ENCODE measurements at regions not wholly inside any gene's neighbourhood (a gene's known extent, or its start where the extent isn't known, plus 50 kb on each side); places are given as distances from the start of the nearest gene placed in this dataset.

- no peaks in the 10 kb centered on the region for H3K4me1 ChIP-seq
- H3K27ac ChIP-seq = no peak overlapping the region
- no peaks in the 10 kb centered on the region for H3K36me3 ChIP-seq
- no peaks in the 10 kb centered on the region for H3K27me3 ChIP-seq
- no peak for ATAC-seq
- intact Hi-C loops (cut with DNase I) = no loop called here
- H3K4me3 ChIP-seq = no peak overlapping the region
- peaks cover 0 to 5% (median 0%) of the 10 kb centered on the region in 11 donors for H3K9me3 ChIP-seq
- 83% methylated on average over 6 of the region's 6 CpGs for WGBS, 2 donors
- TF ChIP-seq CTCF (IDR thresholded peaks at IDR 0.05) = no peak
- no peak for DNase-seq
Measured at GRCh38 chr3:94961423-94962100, 898.7 kb downstream of the NSUN3 start.

- no peak for TF ChIP-seq CTCF (IDR thresholded peaks at IDR 0.05)
- Histone ChIP-seq H3K4me1 (no peaks in the 10 kb centered on the region), H3K36me3 (no peaks in the 10 kb centered on the region), H3K27me3 (no peaks in the 10 kb centered on the region), H3K27ac (no peak overlapping the region), H3K4me3 (no peak overlapping the region), H3K9me3 (peaks cover 0 to 5% (median 0%) of the 10 kb centered on the region in 11 donors)
- intact Hi-C loops (cut with DNase I) = no loop called here
- ATAC-seq (no peak), DNase-seq (no peak)
- 53 to 59% methylated on average over 2 of the region's 2 CpGs for WGBS, 2 donors
Measured at GRCh38 chr3:94965867-94966475, 903.1 kb downstream of the NSUN3 start.

- peak overlapping the region in 1 of 10 donors; percentile 41 for H3K27ac ChIP-seq
- intact Hi-C loops (cut with DNase I) = no loop called here
- no peaks in the 10 kb centered on the region for H3K27me3 ChIP-seq
- peaks cover 0 to 12% (median 0%) of the 10 kb centered on the region in 11 donors for H3K9me3 ChIP-seq
- no peak overlapping the region for H3K4me3 ChIP-seq
- DNase-seq = no peak
- H3K4me1 ChIP-seq = no peaks in the 10 kb centered on the region
- WGBS, 2 donors = 39 to 68% methylated on average over 2 of the region's 2 CpGs
- no peaks in the 10 kb centered on the region for H3K36me3 ChIP-seq
- TF ChIP-seq CTCF (IDR thresholded peaks at IDR 0.05) = no peak
- ATAC-seq = peak in 5 of 8 donors; percentile 38 to 90 (median 71)
Measured at GRCh38 chr3:94967196-94967595, 904.3 kb downstream of the NSUN3 start.

- H3K9me3 ChIP-seq = peaks cover 0 to 12% (median 0%) of the 10 kb centered on the region in 11 donors
- H3K36me3 ChIP-seq = no peaks in the 10 kb centered on the region
- peak overlapping the region in 1 of 10 donors; percentile 46 for H3K27ac ChIP-seq
- no peaks in the 10 kb centered on the region for H3K27me3 ChIP-seq
- DNase-seq (no peak), ATAC-seq (no peak)
- WGBS, 2 donors = 66 to 69% methylated on average over 1 of the region's 1 CpG
- no peak overlapping the region for H3K4me3 ChIP-seq
- TF ChIP-seq CTCF (IDR thresholded peaks at IDR 0.05) = no peak
- intact Hi-C loops (cut with DNase I) = no loop called here
- H3K4me1 ChIP-seq = no peaks in the 10 kb centered on the region
Measured at GRCh38 chr3:94968519-94968918, 905.7 kb downstream of the NSUN3 start.

Measured in heart right ventricle (tissue), 16 donors.